ENCODE measurements at regions not wholly inside any gene's neighbourhood (a gene's known extent, or its start where the extent isn't known, plus 50 kb on each side); places are given as distances from the start of the nearest gene placed in this dataset.

DNA sequence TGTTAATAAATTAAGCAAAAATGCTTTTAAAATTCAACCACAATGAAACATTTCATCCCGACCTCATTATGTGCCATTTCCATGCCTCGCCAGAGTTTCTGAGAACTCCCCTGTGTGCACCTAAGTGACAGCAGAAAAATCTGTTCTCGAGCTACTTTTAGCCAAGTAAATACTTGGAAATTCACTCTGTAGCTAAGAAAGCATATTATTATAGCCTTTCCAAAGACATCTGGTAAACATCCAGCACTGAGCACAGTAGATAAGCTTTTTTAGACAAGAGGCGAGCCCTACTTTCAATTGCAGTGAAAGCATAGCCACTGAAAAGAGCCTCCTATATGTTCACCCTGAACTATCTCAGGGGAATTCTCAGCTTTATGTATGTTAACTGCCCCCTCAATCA is 242.8 kb upstream of the PSMD7 start:
- Histone ChIP-seq H3K27ac (ENCODE audit: insufficient read depth, low read length) (no peak overlapping the region), H3K4me1 (ENCODE audit: control insufficient read depth, insufficient read depth, low read length) (no peaks in the 10 kb centered on the region), H3K23ac (ENCODE audit: low read depth, low read length) (no peak overlapping the region), H4K20me1 (ENCODE audit: insufficient read depth, low read length) (no peaks in the 10 kb centered on the region), H3K4ac (ENCODE audit: low read depth, low read length) (no peak overlapping the region), H2BK15ac (ENCODE audit: low read depth, low read length) (no peak overlapping the region), H3K14ac (replicated peaks; ENCODE audit: low read depth, low read length) (no peak overlapping the region), H3K9me1 (ENCODE audit: insufficient read depth, low read length) (no peaks in the 10 kb centered on the region), H2BK120ac (ENCODE audit: low read depth, low read length) (no peak overlapping the region), H4K8ac (ENCODE audit: low read depth in 2 of 2, low read length in 2 of 2) (no peak overlapping the region), H4K91ac (ENCODE audit: insufficient read depth, low read depth, low read length) (no peak overlapping the region), H3K27me3 (ENCODE audit: control insufficient read depth, insufficient read depth, low read length) (no peaks in the 10 kb centered on the region), H2BK5ac (ENCODE audit: low read depth, low read length, poor library complexity, severe bottlenecking) (no peak overlapping the region), H3K56ac (ENCODE audit: extremely low read depth, insufficient read depth, low read length) (no peak overlapping the region), H3K9ac (ENCODE audit: low read depth, low read length) (no peak overlapping the region), H3K18ac (ENCODE audit: low read depth, low read length) (no peak overlapping the region), H3K4me2 (ENCODE audit: low read depth, low read length) (no peak overlapping the region), H2AK9ac (replicated peaks; ENCODE audit: low read depth, low read length, poor library complexity) (no peak overlapping the region), H3K9me3 (ENCODE audit: control insufficient read depth, insufficient read depth, low read length) (no peaks in the 10 kb centered on the region; the same call in 1 of the 2 replicates), H3K4me3 (ENCODE audit: insufficient read depth, low read depth, low read length) (no peak overlapping the region), H3K36me3 (ENCODE audit: control insufficient read depth, insufficient read depth, low read length) (no peaks in the 10 kb centered on the region), H2AFZ (replicated peaks; ENCODE audit: low read length, poor library complexity) (no peak overlapping the region), H2AK5ac (ENCODE audit: low read depth, low read length) (no peak overlapping the region), H3K79me1 (ENCODE audit: low read depth in 1 of 2, low read length in 2 of 2) (no peaks in the 10 kb centered on the region), H2BK20ac (ENCODE audit: low read depth, low read length) (no peak overlapping the region), H4K5ac (ENCODE audit: low read depth, low read length) (no peak overlapping the region)
- ChIA-PET CTCF (no interaction called here), POLR2A (ENCODE audit: unreplicated experiment) (no interaction called here)
- no TSS peak for BruUV-seq (replicated peaks)
- TF ChIP-seq RFX5 (IDR thresholded peaks at IDR 0.05; ENCODE audit: low read depth, low read length): no peak
- TF ChIP-seq RAD21 (IDR thresholded peaks at IDR 0.05; ENCODE audit: low read length): no peak
- no peak for TF ChIP-seq RCOR1 (IDR thresholded peaks at IDR 0.05; ENCODE audit: insufficient replicate concordance, low read length)
- no peak for TF ChIP-seq NFE2L2 (IDR thresholded peaks at IDR 0.05; ENCODE audit: low read depth, low read length)
- no peak for TF ChIP-seq FOS (IDR thresholded peaks at IDR 0.05; ENCODE audit: low read depth, low read length)
- TF ChIP-seq MAZ (IDR thresholded peaks at IDR 0.05; ENCODE audit: borderline replicate concordance, low read depth, low read length): no peak
- no peak for TF ChIP-seq SMC3 (IDR thresholded peaks at IDR 0.05; ENCODE audit: low read depth, low read length)
- no peak for DNase-seq
- intact Hi-C loops (cut with micrococcal nuclease) (no loop called here), in situ Hi-C loops (cut with MboI; ENCODE audit: low sequenced_read_pairs) (no loop called here), dilution Hi-C loops (cut with HindIII; ENCODE audit: low sequenced_read_pairs, unreplicated experiment) (no loop called here)
- no CpG with 5 or more reads among the region's 4 CpGs for WGBS, 2 experiments (ENCODE audit: extremely low coverage in 2 of 2, insufficient read length in 1 of 2)
- ATAC-seq (ENCODE audit: low read depth): no peak
